ENCODE measurements at regions not wholly inside any gene's neighbourhood (a gene's known extent, or its start where the extent isn't known, plus 50 kb on each side); places are given as distances from the start of the nearest gene placed in this dataset.

- TF ChIP-seq CTCF (conservative IDR thresholded peaks at IDR 0.05; ENCODE audit: low read depth in 2 of 2) (no peak), REST (IDR thresholded peaks at IDR 0.05; ENCODE audit: unreplicated experiment) (no peak), EZH2 (IDR thresholded peaks at IDR 0.05; ENCODE audit: low read depth, unreplicated experiment) (no peak), EZH2phosphoT487 (IDR thresholded peaks at IDR 0.05; ENCODE audit: unreplicated experiment) (no peak), POLR2AphosphoS5 (IDR thresholded peaks at IDR 0.05; ENCODE audit: low read depth) (no peak), CREB1 (CRISPR knock-in tag; IDR thresholded peaks at IDR 0.05; ENCODE audit: low read depth) (no peak), STAT1 (IDR thresholded peaks at IDR 0.05; ENCODE audit: unreplicated experiment) (no peak), ETS1 (IDR thresholded peaks at IDR 0.05) (no peak), JUNB (IDR thresholded peaks at IDR 0.05; ENCODE audit: unreplicated experiment) (no peak), ZNF114 (CRISPR knock-in tag; IDR thresholded peaks at IDR 0.05) (no peak), ZNF462 (CRISPR knock-in tag; IDR thresholded peaks at IDR 0.05) (no peak), NANOG (IDR thresholded peaks at IDR 0.05; ENCODE audit: borderline replicate concordance) (no peak)
These were observed 131.6 kb downstream of the SLIT2 start for GRCh38 chr4:20383283-20383682.

All from GM23338 (cell line).